H9 (cell line): ENCODE measurements at regions not wholly inside any gene's neighbourhood (a gene's known extent, or its start where the extent isn't known, plus 50 kb on each side); places are given as distances from the start of the nearest gene placed in this dataset.

Experiments
- DNase-seq: peaks from one replicate; pipeline ENCODE4 v3.0.0-alpha.2; 2017
- H2AFZ ChIP-seq: one replicate; pipeline ENCODE4 v1.6.1; 2013; ENCODE audit warnings: mild to moderate bottlenecking, low read length, control low read depth, moderate library complexity
- H2AK5ac ChIP-seq: 2 replicates; pipeline ENCODE4 v1.6.1; 2013; ENCODE audit warnings: low read length, control low read depth, mixed read lengths; ENCODE audit not compliant: insufficient read length
- H2BK120ac ChIP-seq: one replicate; pipeline ENCODE4 v1.6.1; 2013; ENCODE audit warnings: low read depth, mild to moderate bottlenecking, low read length, control low read depth, inconsistent platforms; ENCODE audit not compliant: poor library complexity, severe bottlenecking
- H2BK12ac ChIP-seq: 2 replicates; pipeline ENCODE4 v1.6.1; 2013; ENCODE audit warnings: low read length, control low read depth, mixed read lengths, low read depth; ENCODE audit not compliant: insufficient read length
- H2BK15ac ChIP-seq: 2 replicates; pipeline ENCODE4 v1.6.1; 2013; ENCODE audit warnings: low read depth, low read length, control low read depth
- H2BK20ac ChIP-seq: one replicate; pipeline ENCODE4 v1.6.1; 2013; ENCODE audit warnings: low read depth, mild to moderate bottlenecking, low read length, control low read depth, inconsistent platforms; ENCODE audit not compliant: poor library complexity, severe bottlenecking
- H2BK5ac ChIP-seq: 2 replicates; pipeline ENCODE4 v1.6.1; 2013; ENCODE audit warnings: low read length, control low read depth, mixed read lengths; ENCODE audit not compliant: insufficient read length
- H3K14ac ChIP-seq: 2 replicates; pipeline ENCODE4 v1.6.1; 2013; ENCODE audit warnings: low read length, control low read depth; ENCODE audit not compliant: insufficient read depth
- H3K18ac ChIP-seq: 2 replicates; pipeline ENCODE4 v1.6.1; 2013; ENCODE audit warnings: low read depth, mild to moderate bottlenecking, mixed read lengths, low read length, control low read depth; ENCODE audit not compliant: insufficient read length
- H3K23ac ChIP-seq: 2 replicates; pipeline ENCODE4 v1.6.1; 2013; ENCODE audit warnings: low read length, control low read depth, mixed read lengths, low read depth; ENCODE audit not compliant: insufficient read length
- H3K23me2 ChIP-seq: 2 replicates; pipeline ENCODE4 v1.6.1; 2013; ENCODE audit warnings: low read depth, mild to moderate bottlenecking, mixed read lengths, low read length, control low read depth; ENCODE audit not compliant: insufficient read length, poor library complexity, severe bottlenecking
- H3K27ac ChIP-seq: 2 replicates; pipeline ENCODE4 v1.5.1; 2013; ENCODE audit warnings: low read length, control low read depth, mixed read lengths, low read depth; ENCODE audit not compliant: insufficient read length
- H3K27me3 ChIP-seq: 2 replicates; pipeline ENCODE4 v1.6.1; 2013; ENCODE audit warnings: low read length, control low read depth, inconsistent platforms; ENCODE audit not compliant: insufficient read depth
- H3K4ac ChIP-seq: 2 replicates; pipeline ENCODE4 v1.6.1; 2013; ENCODE audit warnings: low read depth, mild to moderate bottlenecking, control low read depth, inconsistent platforms, low read length, moderate library complexity
- H3K4me1 ChIP-seq: 2 replicates; pipeline ENCODE4 v1.6.1; 2013; ENCODE audit warnings: low read length, control low read depth, inconsistent platforms; ENCODE audit not compliant: insufficient read depth
- H3K4me2 ChIP-seq: 2 replicates; pipeline ENCODE4 v1.6.1; 2013; ENCODE audit warnings: low read length, control low read depth, mixed read lengths; ENCODE audit not compliant: insufficient read length, insufficient read depth
- H3K56ac ChIP-seq: 2 replicates; pipeline ENCODE4 v1.6.1; 2013; ENCODE audit warnings: low read depth, mild to moderate bottlenecking, mixed read lengths, low read length, control low read depth; ENCODE audit not compliant: insufficient read length
- H3K79me1 ChIP-seq: 2 replicates; pipeline ENCODE4 v1.6.1; 2013; ENCODE audit warnings: low read depth, mild to moderate bottlenecking, moderate library complexity, low read length, control low read depth, inconsistent platforms; ENCODE audit not compliant: insufficient read depth, poor library complexity, severe bottlenecking
- H3K79me2 ChIP-seq: 2 replicates; pipeline ENCODE4 v1.6.1; 2013; ENCODE audit warnings: low read length, control low read depth, inconsistent platforms; ENCODE audit not compliant: insufficient read depth
- H3K9ac ChIP-seq: 2 replicates; pipeline ENCODE4 v1.6.1; 2013; ENCODE audit warnings: low read length, control low read depth, mixed read lengths; ENCODE audit not compliant: insufficient read length; ENCODE audit errors: extremely low read depth
- H3K9me3 ChIP-seq: one replicate; pipeline ENCODE4 v1.6.1; 2013; ENCODE audit warnings: low read depth, low read length, inconsistent platforms; ENCODE audit not compliant: control insufficient read depth
- H3T11ph ChIP-seq: one replicate; pipeline ENCODE4 v1.6.1; 2013; ENCODE audit warnings: mild to moderate bottlenecking, low read length, control low read depth, inconsistent platforms
- H4K20me1 ChIP-seq: one replicate; pipeline ENCODE4 v1.6.1; 2013; ENCODE audit not compliant: control insufficient read depth, insufficient read length, insufficient read depth
- H4K5ac ChIP-seq: 2 replicates; pipeline ENCODE4 v1.6.1; 2013; ENCODE audit warnings: low read depth, mild to moderate bottlenecking, mixed read lengths, low read length, control low read depth; ENCODE audit not compliant: insufficient read length
- H4K8ac ChIP-seq: replicated peaks from 2 replicates; pipeline ENCODE4 v1.6.1; 2013; ENCODE audit warnings: low read length, control low read depth, mixed read lengths, low read depth; ENCODE audit not compliant: insufficient read length
- H4K91ac ChIP-seq: 2 replicates; pipeline ENCODE4 v1.6.1; 2013; ENCODE audit warnings: low read depth, mild to moderate bottlenecking, moderate library complexity, mixed read lengths, low read length, control low read depth; ENCODE audit not compliant: insufficient read length
- H3K27ac Mint-ChIP-seq, 3 experiments: 2 replicates in 2 of 3; 3 replicates in 1 of 3; pipeline ENCODE4 v1.8.0; 2020 to 2021; ENCODE audit warnings: mixed read lengths in 3 of 3, mild to moderate bottlenecking in 1 of 3, moderate library complexity in 1 of 3
- H3K27me3 Mint-ChIP-seq: 2 replicates; pipeline ENCODE4 v1.8.0; 2021; ENCODE audit warnings: low read depth, mild to moderate bottlenecking, moderate library complexity, mixed read lengths
- H3K36me3 Mint-ChIP-seq, 3 experiments: 2 replicates in 2 of 3; 3 replicates in 1 of 3; pipeline ENCODE4 v1.8.0; 2020 to 2021; ENCODE audit warnings: low read depth in 3 of 3, mixed read lengths in 3 of 3; ENCODE audit not compliant: insufficient read depth in 1 of 3
- H3K4me1 Mint-ChIP-seq, 2 experiments: 2 replicates each; pipeline ENCODE4 v1.8.0; 2020; ENCODE audit warnings: mixed read lengths in 2 of 2
- H3K4me3 Mint-ChIP-seq, 2 experiments: 2 replicates in 1 of 2; 3 replicates in 1 of 2; pipeline ENCODE4 v1.8.0; 2020 to 2021; ENCODE audit warnings: mild to moderate bottlenecking in 2 of 2, mixed read lengths in 2 of 2, moderate library complexity in 1 of 2
- H3K9me3 Mint-ChIP-seq, 2 experiments: 2 replicates in 1 of 2; 3 replicates in 1 of 2; pipeline ENCODE4 v1.8.0; 2020; ENCODE audit warnings: mild to moderate bottlenecking in 2 of 2, mixed read lengths in 2 of 2, moderate library complexity in 1 of 2
- WGBS: extraction: QIAGEN DNeasy Blood & Tissue Kit; methylation state at CpG from one replicate; pipeline ENCODE4 v1.1.7; 2013; ENCODE audit warnings: missing lambda C conversion rate, low lambda C conversion rate, mixed read lengths; ENCODE audit not compliant: insufficient read length; ENCODE audit errors: extremely low coverage; 5-methylcytosine and 5-hydroxymethylcytosine counted together
- TF ChIP-seq, protein P1 (sequence below): fragments of 200-600 bp; sonication (generic); conservative IDR thresholded peaks from 3 replicates; pipeline ENCODE4 v1.8.0; 2021; ENCODE audit warnings: antibody characterized with exemption, mild to moderate bottlenecking

DNA sequence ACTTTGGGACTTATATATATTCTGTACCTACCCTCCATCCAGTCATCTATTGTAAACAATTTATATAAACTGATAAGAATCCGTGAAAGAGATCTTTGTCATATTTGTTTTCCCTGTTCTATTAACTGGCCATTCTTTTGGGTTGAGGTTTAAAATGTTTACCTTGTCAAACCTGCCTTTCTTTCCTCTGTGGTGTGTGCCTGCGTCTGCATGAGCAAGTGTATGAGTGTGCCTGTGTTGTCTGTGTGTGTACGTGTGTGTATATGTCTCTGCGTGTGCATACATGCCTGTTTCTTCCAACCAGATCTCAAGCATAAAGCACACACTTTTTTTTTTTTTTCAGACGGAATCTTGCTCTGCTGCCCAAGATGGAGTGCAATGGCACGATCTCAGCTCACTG lies 201.5 kb downstream of the C16orf95 start:
- Histone ChIP-seq H3K4me2 (no peak overlapping the region), H4K91ac (no peak overlapping the region), H2BK5ac (no peak overlapping the region), H2BK120ac (no peak overlapping the region), H3K23me2 (no peaks in the 10 kb centered on the region), H2AFZ (no peak overlapping the region), H3K9ac (no peak overlapping the region), H3T11ph (no peak overlapping the region), H3K79me1 (no peaks in the 10 kb centered on the region), H3K56ac (no peak overlapping the region), H3K18ac (no peak overlapping the region), H2BK20ac (no peak overlapping the region), H3K4ac (no peak overlapping the region), H3K27me3 (0 out of 2 replicates have a peak, but pooled peaks cover 2% of the 10 kb centered on the region), H3K27ac (no peak overlapping the region), H3K14ac (no peak overlapping the region), H2BK15ac (no peak overlapping the region), H3K79me2 (no peaks in the 10 kb centered on the region), H4K8ac (no peak overlapping the region), H3K9me3 (no peaks in the 10 kb centered on the region), H4K20me1 (no peaks in the 10 kb centered on the region), H3K4me1 (no peaks in the 10 kb centered on the region; the same call in 1 of the 2 replicates), H4K5ac (no peak overlapping the region), H3K23ac (no peak overlapping the region), H2AK5ac (no peak overlapping the region), H2BK12ac (no peak overlapping the region)
- peaks cover 8 to 11% of the 10 kb centered on the region in 2 experiments for H3K4me1 Mint-ChIP-seq
- no peak overlapping the region for H3K27ac Mint-ChIP-seq
- WGBS, result no CpG with 5 or more reads among the region's 6 CpGs
- no peak overlapping the region for H3K4me3 Mint-ChIP-seq
- no peaks in the 10 kb centered on the region for H3K36me3 Mint-ChIP-seq
- TF ChIP-seq, protein P1, sequence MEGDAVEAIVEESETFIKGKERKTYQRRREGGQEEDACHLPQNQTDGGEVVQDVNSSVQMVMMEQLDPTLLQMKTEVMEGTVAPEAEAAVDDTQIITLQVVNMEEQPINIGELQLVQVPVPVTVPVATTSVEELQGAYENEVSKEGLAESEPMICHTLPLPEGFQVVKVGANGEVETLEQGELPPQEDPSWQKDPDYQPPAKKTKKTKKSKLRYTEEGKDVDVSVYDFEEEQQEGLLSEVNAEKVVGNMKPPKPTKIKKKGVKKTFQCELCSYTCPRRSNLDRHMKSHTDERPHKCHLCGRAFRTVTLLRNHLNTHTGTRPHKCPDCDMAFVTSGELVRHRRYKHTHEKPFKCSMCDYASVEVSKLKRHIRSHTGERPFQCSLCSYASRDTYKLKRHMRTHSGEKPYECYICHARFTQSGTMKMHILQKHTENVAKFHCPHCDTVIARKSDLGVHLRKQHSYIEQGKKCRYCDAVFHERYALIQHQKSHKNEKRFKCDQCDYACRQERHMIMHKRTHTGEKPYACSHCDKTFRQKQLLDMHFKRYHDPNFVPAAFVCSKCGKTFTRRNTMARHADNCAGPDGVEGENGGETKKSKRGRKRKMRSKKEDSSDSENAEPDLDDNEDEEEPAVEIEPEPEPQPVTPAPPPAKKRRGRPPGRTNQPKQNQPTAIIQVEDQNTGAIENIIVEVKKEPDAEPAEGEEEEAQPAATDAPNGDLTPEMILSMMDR, result no peak
- H3K27me3 Mint-ChIP-seq, result no peaks in the 10 kb centered on the region
- H3K9me3 Mint-ChIP-seq, result no peaks in the 10 kb centered on the region
- no peak for DNase-seq
